GM21526 (cell line): ENCODE measurements at regions not wholly inside any gene's neighbourhood (a gene's known extent, or its start where the extent isn't known, plus 50 kb on each side); places are given as distances from the start of the nearest gene placed in this dataset.
"Not testable (repeated sequence)": the region's sequence is repeated elsewhere in the genome, so short reads cannot be mapped to it uniquely, and the experiment has no call there.

Experiments
- ATAC-seq: cut with Tn5 transposase; IDR thresholded peaks from one replicate; pipeline ENCODE4 v1.9.1; 2021; ENCODE audit warnings: moderate library complexity; ENCODE audit not compliant: unreplicated experiment, low FRiP score

DNA sequence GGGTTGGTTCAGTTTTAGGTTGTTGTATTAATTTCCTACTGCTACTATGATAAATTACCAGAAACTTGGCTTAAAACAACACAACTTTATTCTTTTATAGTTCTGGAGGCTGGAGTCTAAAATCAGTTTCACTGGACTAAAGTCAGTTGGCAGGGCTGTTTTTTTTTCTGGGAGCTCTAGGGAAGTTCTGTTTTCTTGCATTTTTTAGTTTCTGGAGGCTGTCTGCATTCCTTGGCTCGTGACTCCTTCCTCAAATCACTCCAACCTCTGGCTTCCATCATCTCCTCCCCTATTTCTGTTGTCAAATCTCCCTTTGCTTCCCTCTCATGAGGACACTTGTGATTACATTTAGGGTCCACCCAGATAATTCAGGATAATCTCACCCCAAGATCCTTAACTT, 51.3 kb upstream of the SUB1 start:
- no peak for ATAC-seq

DNA sequence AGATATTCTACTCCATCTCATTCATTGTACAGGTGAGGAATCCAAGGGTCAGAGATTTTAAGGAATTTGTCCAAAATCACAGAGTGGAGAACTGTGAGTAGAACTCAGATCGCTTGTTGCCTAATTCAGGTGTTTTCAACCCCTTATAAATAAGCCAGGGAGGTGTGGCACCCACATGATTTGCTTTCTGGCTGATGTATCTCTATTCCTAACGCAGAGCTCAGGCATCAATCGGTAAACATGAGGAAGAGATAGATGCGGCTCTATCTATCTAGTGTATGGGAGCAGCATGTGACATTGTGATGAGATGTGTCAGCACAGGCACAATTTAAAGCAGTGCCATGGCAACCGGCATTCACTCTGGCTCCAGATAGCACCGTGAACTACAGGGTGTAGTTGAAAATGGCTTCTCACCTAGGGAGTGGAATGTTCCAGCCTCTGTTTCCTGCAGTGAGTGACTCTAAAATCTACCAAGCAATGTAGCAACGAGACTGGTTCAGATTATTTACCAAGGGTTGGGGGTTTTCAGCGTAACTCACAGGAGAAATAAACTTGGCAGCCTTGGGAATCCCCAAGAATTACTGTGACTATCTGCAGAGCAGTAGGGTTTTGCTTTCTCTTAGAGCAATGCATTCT, 53.4 kb upstream of the SUB1 start:
- ATAC-seq = peak; percentile 62

DNA sequence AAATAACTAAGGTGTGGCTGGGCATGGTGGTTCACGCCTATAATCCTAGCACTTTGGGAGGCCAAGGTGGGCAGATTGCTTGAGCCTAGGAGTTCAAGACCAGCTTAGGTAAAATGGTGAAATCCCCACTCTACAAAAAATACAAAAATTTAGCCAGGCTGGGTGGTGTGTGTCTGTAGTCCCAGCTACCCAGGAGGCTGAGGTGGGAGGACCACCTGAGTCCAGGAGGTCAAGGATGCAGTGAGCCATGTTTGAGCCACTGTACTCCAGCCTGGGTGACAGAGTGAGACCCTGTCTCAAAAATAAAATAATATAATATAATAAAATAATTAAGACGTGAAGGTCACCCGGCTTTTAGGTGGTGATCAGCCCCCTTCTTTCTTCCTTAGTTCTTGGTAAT, 58.0 kb upstream of the SUB1 start:
- not testable (repeated sequence) for ATAC-seq

DNA sequence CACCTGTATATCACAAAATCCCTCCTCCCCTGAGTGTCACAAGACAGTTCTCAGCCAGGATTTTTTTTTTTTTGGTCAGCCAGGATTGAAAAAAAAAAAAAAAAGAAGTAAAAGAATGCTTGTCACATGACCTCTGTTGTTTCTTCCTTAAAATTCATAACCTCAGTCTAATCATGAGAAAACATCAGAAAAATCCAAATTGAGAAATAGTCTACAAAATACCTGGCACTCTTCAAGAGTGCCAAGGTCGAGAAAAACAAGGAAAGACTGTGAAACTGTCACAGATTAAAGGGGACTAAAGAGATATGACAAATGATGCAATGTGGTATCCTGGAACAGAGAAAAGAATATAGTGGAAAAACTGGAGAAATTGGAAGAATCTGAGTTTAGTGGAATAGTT, 58.5 kb upstream of the SUB1 start:
- ATAC-seq = no peak

DNA sequence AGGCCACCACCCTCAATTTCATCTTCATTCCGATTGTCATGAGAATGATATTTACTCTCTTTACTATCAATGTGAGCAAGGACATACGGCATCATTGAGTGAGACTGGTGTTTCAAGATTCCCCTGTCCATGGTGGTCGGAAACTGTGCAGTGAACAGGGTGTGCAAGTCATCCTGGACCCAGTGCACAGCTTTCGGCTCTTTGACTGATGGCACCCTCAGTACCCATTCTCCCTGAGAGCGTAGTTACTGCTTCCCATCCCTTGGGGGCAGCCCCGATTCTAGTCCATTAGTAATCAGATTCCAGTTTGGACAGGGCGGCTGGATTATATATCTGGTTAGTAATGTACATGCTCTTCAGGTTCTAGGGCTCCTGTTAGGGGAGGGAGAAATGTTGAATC, 61.7 kb upstream of the SUB1 start:
- ATAC-seq = no peak

DNA sequence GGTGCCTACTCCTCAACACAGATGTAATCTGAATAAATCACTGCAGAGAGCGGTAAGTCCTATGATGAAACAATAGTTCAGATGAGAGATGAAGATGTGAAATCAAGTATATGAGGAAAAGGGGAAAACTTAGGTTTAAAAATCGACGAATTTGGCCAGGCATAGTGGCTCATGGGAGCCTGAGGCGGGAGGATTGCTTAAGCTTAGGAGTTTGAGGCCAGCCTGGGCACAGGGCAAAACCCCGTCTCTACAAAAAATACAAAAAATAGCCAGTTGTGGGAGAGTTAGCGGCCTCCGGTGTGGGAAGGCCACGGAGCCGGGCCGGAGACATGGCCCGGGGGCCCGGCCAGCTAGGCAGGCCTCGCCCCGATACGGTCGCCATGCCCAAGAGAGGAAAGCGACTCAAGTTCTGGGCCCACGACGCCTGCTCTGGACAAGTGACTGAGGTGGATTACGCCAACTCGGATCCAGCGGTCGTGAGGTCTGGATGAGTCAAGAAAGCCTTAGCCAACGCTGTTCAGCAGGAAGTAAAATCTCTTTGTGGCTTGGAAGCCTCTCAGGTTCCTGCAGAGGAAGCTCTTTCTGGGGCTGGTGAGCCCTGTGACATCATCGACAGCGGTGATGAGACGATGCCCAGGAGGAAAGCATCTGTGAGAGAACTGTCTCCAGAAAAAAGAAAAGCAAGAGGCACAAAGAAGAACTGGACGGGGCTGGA, 62.8 kb upstream of the SUB1 start:
- ATAC-seq = no peak

DNA sequence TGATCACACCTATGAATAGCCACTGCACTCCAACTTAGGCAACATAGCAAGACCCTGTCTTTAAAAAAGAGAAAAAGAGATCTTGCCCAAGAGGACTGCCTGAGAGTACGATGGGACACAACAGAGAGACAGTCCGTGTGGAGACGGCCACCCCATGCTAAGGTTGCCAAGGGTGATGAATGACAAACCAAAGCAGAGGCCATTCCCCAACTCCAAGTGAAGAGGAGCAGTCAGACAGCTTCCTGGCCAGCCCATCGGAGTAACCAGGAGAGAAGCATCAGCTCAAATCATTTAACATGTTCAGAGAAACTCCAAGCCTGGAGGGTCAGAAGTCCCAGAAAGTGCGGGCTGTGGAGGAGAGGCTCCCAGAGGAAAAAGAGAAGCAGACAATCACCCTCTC, 63.9 kb upstream of the SUB1 start:
- no peak for ATAC-seq

DNA sequence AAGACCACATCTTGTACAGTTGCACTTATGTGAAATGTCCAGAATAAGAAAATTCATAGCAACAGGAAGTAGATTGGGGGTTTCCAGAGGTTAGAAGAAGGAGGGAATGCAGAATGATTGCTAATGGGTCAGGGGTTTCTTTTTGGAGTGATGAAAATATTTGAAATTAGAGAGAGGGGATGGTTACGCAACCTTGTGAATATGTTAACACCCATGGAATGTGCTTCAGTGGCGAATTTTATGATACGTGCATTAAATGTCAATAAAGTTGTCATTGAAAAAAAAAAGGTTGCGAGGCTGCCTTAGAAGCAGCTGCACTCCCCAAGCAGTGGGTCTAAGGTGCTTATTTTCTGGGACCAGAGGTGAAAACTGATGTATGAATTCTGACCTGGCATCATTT, 64.4 kb upstream of the SUB1 start:
- no peak for ATAC-seq

DNA sequence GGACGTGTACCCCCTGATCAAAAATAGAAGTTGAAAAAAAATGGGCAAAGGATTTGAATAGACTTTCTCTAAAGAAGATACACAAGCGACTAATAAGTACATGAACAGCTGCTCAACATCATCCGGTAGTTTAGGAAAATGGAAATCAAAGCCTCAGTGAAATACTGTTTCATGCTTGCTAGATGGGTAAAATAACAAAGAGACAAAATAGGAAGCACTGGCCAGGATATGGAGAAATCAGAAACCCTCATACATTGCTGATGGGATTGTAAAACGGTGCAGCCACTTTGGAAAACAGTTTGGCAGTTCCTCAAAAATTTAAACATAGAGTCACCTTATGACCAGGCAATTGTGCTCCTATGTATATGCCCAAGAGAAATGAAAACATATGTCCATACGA, 65.0 kb upstream of the SUB1 start:
- no peak for ATAC-seq

DNA sequence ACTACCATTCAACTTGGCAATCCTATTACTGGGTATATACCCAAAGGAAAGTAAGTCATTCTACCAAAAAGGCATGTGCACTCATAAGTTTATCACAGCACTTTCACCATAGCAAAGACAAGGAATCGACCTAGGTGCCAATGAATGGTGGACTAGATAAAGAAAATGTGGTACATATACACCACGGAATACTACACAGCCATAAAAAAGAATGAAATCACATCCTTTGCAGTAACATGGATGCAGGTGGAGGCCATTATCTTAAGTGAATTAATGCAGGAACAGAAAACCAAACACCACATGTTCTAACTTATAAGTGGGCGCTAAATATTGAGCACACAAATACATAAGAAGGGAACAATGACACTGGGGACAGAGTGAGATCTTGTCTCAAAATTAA, 65.8 kb upstream of the SUB1 start:
- ATAC-seq = no peak

DNA sequence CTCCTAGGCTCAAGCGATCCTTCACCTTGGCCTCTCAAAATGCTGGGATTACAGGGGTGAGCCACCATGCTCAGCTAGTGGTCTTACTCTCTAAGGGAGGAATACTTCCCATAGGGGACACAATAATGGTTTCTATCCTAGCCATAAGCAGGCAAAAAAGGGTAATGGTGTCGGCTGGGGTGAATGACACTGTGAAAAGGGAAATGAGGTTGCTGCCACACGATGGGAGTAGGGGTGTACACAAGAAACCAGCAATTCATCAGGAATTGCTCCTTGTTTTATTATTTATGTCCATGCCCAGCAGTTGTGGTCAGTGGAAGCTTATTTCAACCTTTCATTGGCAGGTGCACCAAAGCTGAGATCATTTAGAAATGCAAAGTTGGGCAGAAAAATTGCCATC, 70.3 kb upstream of the ZFR start:
- no peak for ATAC-seq

DNA sequence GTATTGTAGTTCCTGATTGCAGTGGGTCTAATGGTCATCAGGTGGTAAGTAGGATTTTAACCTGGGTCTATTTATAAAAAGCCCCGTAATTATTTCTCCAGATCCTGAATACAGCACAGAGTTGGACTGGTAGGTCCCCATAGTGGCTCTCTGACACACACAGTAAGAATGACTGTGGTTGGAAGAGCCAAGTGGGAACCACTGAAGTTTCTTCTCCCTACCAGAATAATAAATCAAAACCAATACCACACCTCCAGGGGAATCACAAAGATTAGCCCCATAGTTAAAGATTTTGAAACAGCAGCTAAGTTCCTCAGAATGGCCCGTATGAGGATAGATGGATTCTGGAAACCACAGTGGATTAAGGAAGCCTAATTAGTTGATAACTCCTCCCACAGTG, 68.4 kb upstream of the ZFR start:
- ATAC-seq = no peak

DNA sequence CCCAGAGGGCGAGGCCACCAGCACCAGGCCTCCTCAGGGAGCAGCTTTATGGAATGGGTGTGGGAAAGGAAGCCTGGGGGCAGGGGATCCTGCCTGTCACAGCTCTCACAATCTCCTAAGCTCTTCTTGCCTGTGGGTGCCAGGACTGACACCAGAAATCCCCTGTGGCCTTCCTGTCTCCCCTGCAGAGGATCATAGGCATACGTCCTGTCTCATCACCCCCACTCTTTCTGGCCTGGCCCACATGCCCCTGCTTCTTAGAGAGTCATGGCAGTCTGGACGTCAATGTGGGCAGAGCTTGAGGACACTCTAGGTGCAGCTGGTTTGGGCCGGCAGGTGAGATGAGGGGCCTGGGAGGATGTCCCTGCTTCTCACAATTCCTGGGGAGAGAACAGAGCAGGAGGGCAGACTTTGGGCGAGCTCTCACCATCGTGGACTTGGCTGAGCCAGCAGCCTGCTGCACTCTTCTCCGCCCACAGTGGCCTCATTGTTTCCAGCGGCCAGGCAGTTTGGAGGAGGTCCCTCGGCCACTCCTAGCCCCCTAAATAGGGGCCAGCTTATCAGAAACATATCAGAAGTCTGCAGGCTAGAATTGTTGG, 67.3 kb upstream of the ZFR start:
- ATAC-seq = no peak

DNA sequence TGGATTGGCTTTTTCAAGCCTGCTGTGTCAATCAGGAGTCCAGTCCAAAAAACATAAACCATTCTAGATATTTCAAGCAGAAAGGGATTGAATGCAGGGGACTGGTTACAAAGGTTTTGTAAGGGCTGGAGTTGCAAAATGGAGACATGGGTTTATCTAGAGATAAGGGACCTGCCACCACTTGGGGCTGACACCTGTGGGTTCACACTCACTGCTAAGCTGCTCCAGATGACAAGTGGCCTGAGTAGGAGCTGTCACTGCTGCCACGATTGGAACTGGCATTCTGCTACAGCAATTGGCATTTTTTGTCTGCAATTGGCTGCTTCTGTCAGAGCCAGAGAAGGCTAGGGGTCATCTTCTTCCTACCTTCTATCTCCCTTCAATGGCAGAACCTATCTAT, 66.3 kb upstream of the ZFR start:
- ATAC-seq = no peak

DNA sequence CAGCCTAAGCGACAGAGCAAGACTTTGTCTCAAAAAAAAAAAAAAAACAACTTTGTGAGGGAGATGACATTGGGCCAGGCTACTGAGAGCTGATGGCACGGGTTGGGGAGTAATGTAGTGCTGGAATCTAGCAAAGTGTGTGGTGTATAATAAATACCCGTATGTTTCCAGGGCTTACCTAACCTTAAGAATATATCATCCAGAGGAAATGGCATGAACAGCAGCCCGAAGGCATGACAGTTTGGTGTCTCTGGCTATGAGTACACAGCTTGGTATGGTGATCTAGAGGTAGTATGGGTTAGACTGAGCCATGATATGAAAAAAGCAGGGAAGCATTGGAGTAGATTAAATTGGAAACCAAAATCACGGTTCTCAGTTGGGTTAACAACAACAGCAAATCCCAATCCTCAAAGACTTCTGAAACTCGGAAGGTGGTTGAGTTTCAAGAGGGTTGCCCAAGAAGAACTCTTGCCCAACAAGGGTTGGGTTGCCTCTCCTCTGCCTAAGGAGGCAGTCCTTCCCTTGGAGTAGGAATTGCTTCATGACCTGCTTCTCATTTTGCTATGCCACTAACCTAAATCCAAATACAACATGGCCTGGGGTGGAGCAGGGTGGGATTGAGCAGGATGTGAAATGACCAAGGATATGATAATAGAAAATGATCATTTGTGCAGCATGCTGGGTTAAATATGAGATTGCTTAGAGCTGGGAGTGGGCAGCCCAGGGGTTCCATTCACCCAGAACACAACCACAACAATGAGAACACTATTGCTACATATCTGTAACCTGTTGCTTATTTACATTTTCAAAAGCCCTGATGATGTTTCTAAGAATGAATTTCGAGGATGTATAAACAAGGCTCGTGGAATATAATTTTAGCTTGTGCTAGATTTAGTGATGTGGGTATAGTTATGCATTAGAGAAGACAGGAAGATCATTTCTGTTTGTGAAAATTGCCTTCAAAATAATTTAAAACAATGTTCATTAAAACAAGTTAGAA, 64.6 kb upstream of the ZFR start:
- no peak for ATAC-seq

DNA sequence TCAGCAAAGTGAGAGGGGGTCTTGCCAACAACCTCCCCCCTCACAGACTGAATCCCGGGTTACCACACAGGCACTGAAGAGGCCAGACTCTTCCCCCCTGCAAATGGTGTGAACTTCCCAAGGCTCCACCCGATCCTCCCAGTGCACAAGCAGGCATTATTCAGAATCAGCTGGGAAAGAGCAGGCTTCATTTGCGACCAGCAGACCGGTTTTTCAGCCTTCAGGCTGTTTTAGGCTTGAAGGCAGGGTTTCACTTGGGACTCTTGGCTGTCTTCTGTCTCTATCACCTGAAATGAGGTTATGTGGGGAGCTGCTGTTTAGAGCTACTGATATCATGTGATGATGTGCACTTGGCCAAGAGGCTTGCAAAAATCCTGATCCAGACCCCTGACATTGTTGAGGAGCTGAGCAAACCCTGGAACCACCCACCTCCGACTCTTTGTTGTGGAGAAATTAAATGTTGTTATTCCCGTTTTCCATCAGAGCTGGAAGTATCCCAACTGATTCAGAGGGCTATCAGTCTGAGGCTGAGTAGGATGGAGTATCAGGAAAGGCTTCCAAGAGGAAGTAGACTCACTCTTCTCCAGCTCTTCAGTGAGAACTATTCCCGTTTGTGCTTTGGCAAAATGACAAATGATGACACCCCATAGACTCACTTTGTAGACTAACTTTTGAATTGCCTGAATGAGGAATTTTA, 63.3 kb upstream of the ZFR start:
- no peak for ATAC-seq

DNA sequence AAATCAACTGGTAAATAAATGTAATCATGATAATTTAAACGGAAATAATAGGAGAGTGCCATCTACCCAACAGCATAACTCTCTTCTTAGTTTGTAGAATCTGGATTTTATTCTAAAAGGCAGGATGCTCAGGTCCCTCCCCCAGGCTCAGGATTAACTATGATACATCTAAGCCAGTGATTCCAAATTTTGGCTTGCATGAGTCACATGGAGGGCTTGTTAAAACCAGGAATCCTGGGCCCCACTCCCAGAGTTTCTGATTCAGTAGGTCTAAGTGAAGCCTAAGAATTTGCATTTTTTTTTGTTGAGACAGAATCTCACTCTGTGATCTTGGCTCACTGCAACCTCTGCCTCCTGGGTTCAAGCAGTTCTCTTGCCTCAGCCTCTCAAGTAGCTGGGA, 62.3 kb upstream of the ZFR start:
- no peak for ATAC-seq

DNA sequence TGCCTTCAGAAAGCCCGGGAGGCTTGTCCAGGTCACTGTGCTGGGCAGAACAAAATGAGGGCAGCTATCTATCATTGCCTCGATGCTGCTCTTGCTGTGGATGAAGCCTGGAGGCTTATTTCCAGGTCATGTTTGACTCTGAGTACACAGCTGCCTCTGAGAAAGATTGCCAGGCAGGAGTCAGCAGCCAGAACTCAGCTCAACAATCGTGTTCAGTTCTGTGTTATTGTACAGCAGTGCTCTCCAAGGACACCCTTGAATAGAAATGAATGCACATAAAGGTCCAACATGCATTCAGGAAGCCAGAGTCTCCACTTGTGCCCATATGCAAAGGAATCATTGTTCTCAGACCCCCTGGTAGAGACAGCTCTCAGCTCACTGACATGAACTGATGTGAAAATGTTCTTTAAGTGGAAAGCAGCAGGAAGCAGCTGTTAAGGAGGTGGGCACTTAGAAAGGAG, 61.7 kb upstream of the ZFR start:
- no peak for ATAC-seq

DNA sequence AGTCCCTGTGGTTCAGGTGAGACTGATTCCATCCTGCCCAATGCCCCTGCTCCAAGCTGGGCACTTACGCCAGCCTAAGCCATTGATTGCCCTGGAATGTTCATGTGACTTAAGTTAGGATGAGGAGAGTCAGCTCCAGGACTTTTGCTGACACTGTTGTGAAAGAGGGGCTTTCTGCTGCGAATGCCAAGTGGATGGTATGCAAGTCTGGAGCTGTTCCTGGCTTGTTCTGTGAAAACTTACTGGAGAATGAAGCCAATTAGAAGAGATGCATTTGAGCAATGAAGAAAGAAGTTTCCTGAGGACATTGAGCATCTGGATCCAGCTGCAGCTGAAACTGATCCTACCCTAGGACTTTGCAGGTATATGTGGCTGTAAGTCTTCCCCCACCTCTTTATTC, 61.2 kb upstream of the ZFR start:
- no peak for ATAC-seq

DNA sequence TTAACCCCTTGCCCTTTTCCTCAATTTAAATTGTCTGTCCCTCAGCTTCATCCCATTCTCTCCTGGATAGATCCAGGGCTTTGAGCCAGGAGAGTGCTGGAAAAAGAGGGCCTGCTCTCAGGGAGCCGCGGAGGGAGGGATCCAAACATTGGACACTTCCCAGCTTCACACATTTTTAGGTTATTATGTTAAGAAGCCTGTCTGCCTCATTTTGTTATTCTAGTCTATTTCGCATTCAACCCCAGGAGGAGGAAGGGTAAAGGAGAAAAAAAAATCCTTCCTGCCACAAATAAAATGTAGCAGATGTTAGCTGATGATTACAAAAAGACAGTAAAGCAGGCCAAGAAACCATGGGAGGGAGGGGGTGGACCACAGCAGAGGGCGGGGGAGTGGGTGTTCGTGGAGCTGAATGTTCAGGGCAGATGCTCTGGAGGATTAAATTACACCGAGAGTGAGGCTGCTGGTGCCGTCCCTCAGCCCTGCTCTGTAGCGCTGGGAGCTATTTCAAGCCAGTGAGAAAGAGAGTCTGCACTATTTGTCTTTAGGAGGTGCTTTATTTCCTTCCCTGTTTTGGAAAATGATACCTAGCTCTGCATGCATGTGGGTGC, 60.6 kb upstream of the ZFR start:
- ATAC-seq = no peak
